OCI-LY3 (cell line): ENCODE measurements at regions not wholly inside any gene's neighbourhood (a gene's known extent, or its start where the extent isn't known, plus 50 kb on each side); places are given as distances from the start of the nearest gene placed in this dataset.

Experiments used
- H2AFZ ChIP-seq: fragments of 200-600, 300-600 bp; shearing (Covaris generic); 2 replicates; pipeline ENCODE4 v1.6.0; 2014; ENCODE audit warnings: antibody characterized with exemption, low read depth, low read length
- H3K27ac ChIP-seq: fragments of 200-600, 300-600 bp; sonication (generic); 2 replicates; pipeline ENCODE4 v1.5.1; 2014; ENCODE audit warnings: mild to moderate bottlenecking, low read length, moderate library complexity, mixed read lengths
- H3K27me3 ChIP-seq: fragments of 200-600, 300-600 bp; sonication (generic); 2 replicates; pipeline ENCODE4 v1.6.1; 2014; ENCODE audit warnings: low read depth, low read length, mixed read lengths
- H3K36me3 ChIP-seq: fragments of 200-600, 300-600 bp; sonication (generic); replicated peaks from 2 replicates; pipeline ENCODE3; 2014; ENCODE audit warnings: low read depth, low read length, mixed read lengths
- H3K4me1 ChIP-seq: fragments of 300-600, 200-600 bp; sonication (generic); 2 replicates; pipeline ENCODE4 v1.6.1; 2014; ENCODE audit warnings: low read length, mixed read lengths
- H3K4me2 ChIP-seq: fragments of 200-600, 300-600 bp; sonication (generic); 2 replicates; pipeline ENCODE4 v1.6.1; 2014; ENCODE audit warnings: low read length, mixed read lengths
- H3K4me3 ChIP-seq: fragments of 300-600, 200-600 bp; sonication (generic); 2 replicates; pipeline ENCODE4 v1.5.1; 2014; ENCODE audit warnings: antibody characterized with exemption, mild to moderate bottlenecking, low read length, moderate library complexity
- H3K79me2 ChIP-seq: fragments of 300-600, 200-600 bp; shearing (Covaris generic); 2 replicates; pipeline ENCODE4 v1.6.1; 2014; ENCODE audit warnings: mild to moderate bottlenecking, low read length, mixed read lengths
- H3K9ac ChIP-seq: fragments of 300-600, 200-600 bp; shearing (Covaris generic); 2 replicates; pipeline ENCODE4 v1.6.0; 2014; ENCODE audit warnings: mild to moderate bottlenecking, low read length, moderate library complexity
- H3K9me3 ChIP-seq: fragments of 200-600, 300-600 bp; shearing (Covaris generic); 2 replicates; pipeline ENCODE4 v1.6.1; 2014; ENCODE audit warnings: low read length, mixed read lengths; ENCODE audit not compliant: insufficient read depth
- H4K20me1 ChIP-seq: fragments of 200-600, 300-600 bp; sonication (generic); 2 replicates; pipeline ENCODE4 v1.6.1; 2016; ENCODE audit warnings: low read length, mixed read lengths; ENCODE audit not compliant: insufficient read depth
- CTCF ChIP-seq: fragments of 200-600, 300-600 bp; sonication (generic); IDR thresholded peaks from 2 replicates; pipeline ENCODE4 v1.5.1; 2014; ENCODE audit warnings: antibody characterized with exemption, low read length, low read depth
- EZH2phosphoT487 ChIP-seq: fragments of 200-600 bp; shearing (Covaris generic); IDR thresholded peaks from 2 replicates; pipeline ENCODE4 v1.6.1; 2018; ENCODE audit warnings: antibody characterized with exemption, mixed run types, low read depth

GRCh38 chr1:79929356-79929755 is 922.8 kb upstream of the ADGRL4 start:
- Histone ChIP-seq H2AFZ (no peak overlapping the region), H3K27me3 (no peaks in the 10 kb centered on the region), H3K79me2 (no peaks in the 10 kb centered on the region), H3K27ac (no peak overlapping the region), H3K4me3 (no peak overlapping the region), H3K36me3 (no peaks in the 10 kb centered on the region), H4K20me1 (no peaks in the 10 kb centered on the region), H3K9me3 (no peaks in the 10 kb centered on the region), H3K4me2 (no peak overlapping the region), H3K9ac (no peak overlapping the region), H3K4me1 (no peaks in the 10 kb centered on the region)
- TF ChIP-seq EZH2phosphoT487 (no peak), CTCF (no peak)

- Histone ChIP-seq H3K4me2 (no peak overlapping the region), H3K9me3 (no peaks in the 10 kb centered on the region), H2AFZ (no peak overlapping the region), H3K4me1 (no peaks in the 10 kb centered on the region), H3K36me3 (no peaks in the 10 kb centered on the region), H3K27me3 (no peaks in the 10 kb centered on the region), H3K79me2 (no peaks in the 10 kb centered on the region), H3K9ac (no peak overlapping the region), H3K4me3 (no peak overlapping the region), H3K27ac (no peak overlapping the region), H4K20me1 (no peaks in the 10 kb centered on the region)
- TF ChIP-seq EZH2phosphoT487 = no peak
- TF ChIP-seq CTCF = no peak
These were observed 922.4 kb upstream of the ADGRL4 start for GRCh38 chr1:79928901-79929300.

GRCh38 chr1:79920960-79921669 is 914.6 kb upstream of the ADGRL4 start:
- H2AFZ ChIP-seq = no peak overlapping the region
- TF ChIP-seq EZH2phosphoT487 = no peak
- no peak for TF ChIP-seq CTCF

GRCh38 chr1:79914896-79915295 is 908.4 kb upstream of the ADGRL4 start:
- H3K9ac ChIP-seq = no peak overlapping the region
- H3K4me3 ChIP-seq = no peak overlapping the region
- H3K27ac ChIP-seq = no peak overlapping the region
- H3K36me3 ChIP-seq = no peaks in the 10 kb centered on the region
- no peak overlapping the region for H3K4me2 ChIP-seq
- H2AFZ ChIP-seq = no peak overlapping the region
- no peaks in the 10 kb centered on the region for H3K79me2 ChIP-seq
- no peaks in the 10 kb centered on the region for H3K27me3 ChIP-seq
- H3K4me1 ChIP-seq = no peaks in the 10 kb centered on the region
- H3K9me3 ChIP-seq = no peaks in the 10 kb centered on the region
- H4K20me1 ChIP-seq = no peaks in the 10 kb centered on the region
- no peak for TF ChIP-seq EZH2phosphoT487
- TF ChIP-seq CTCF = no peak

More at GRCh38 chr1:79920960-79921669, 914.6 kb upstream of the ADGRL4 start:
- H3K36me3 ChIP-seq = no peaks in the 10 kb centered on the region
- H3K9ac ChIP-seq = no peak overlapping the region
- H3K9me3 ChIP-seq = no peaks in the 10 kb centered on the region
- H3K4me1 ChIP-seq = no peaks in the 10 kb centered on the region
- H4K20me1 ChIP-seq = no peaks in the 10 kb centered on the region
- no peaks in the 10 kb centered on the region for H3K79me2 ChIP-seq
- H3K4me2 ChIP-seq = no peak overlapping the region
- no peak overlapping the region for H3K4me3 ChIP-seq
- no peaks in the 10 kb centered on the region for H3K27me3 ChIP-seq
- H3K27ac ChIP-seq = no peak overlapping the region
